Karpas-422 (cell line): ENCODE measurements at regions not wholly inside any gene's neighbourhood (a gene's known extent, or its start where the extent isn't known, plus 50 kb on each side); places are given as distances from the start of the nearest gene placed in this dataset.

ENCODE experiments used
- DNase-seq: peaks from one replicate; pipeline ENCODE4 v3.0.0-alpha.2; 2015
- H2AFZ ChIP-seq: fragments of 200-600 bp; sonication (generic); 2 replicates; pipeline ENCODE4 v1.6.1; 2014; ENCODE audit warnings: antibody characterized with exemption, low read length, mixed read lengths
- H3K27ac ChIP-seq: fragments of 200-600 bp; sonication (generic); 2 replicates; pipeline ENCODE4 v1.5.1; 2014; ENCODE audit warnings: mild to moderate bottlenecking, low read length, moderate library complexity
- H3K27me3 ChIP-seq: fragments of 200-600 bp; sonication (generic); 2 replicates; pipeline ENCODE4 v1.6.1; 2014; ENCODE audit warnings: low read length, mixed read lengths
- H3K36me3 ChIP-seq: fragments of 200-600 bp; sonication (generic); 2 replicates; pipeline ENCODE4 v1.6.1; 2014; ENCODE audit warnings: low read length, mixed read lengths; ENCODE audit not compliant: insufficient read depth
- H3K4me1 ChIP-seq: fragments of 200-600 bp; sonication (generic); 2 replicates; pipeline ENCODE4 v1.6.1; 2014; ENCODE audit warnings: mild to moderate bottlenecking, low read length, mixed read lengths
- H3K4me2 ChIP-seq: fragments of 200-600 bp; sonication (generic); 2 replicates; pipeline ENCODE4 v1.6.1; 2014; ENCODE audit warnings: low read length, low read depth, mild to moderate bottlenecking; ENCODE audit not compliant: poor library complexity, severe bottlenecking
- H3K4me3 ChIP-seq: fragments of 200-600 bp; sonication (generic); 2 replicates; pipeline ENCODE4 v1.5.1; 2014; ENCODE audit warnings: mild to moderate bottlenecking, antibody characterized with exemption, low read length, mixed read lengths
- H3K79me2 ChIP-seq: fragments of 200-600 bp; sonication (generic); 2 replicates; pipeline ENCODE4 v1.6.1; 2014; ENCODE audit warnings: mild to moderate bottlenecking, low read length, mixed read lengths
- H3K9ac ChIP-seq: fragments of 200-600 bp; sonication (generic); 2 replicates; pipeline ENCODE4 v1.6.0; 2014; ENCODE audit warnings: low read length
- H3K9me2 ChIP-seq: fragments of 200-600 bp; sonication (generic), shearing (Covaris generic); replicated peaks from 2 replicates; pipeline ENCODE4 v1.6.0; 2014; ENCODE audit warnings: mild to moderate bottlenecking, low read length, moderate library complexity; ENCODE audit not compliant: insufficient read depth
- H3K9me3 ChIP-seq: fragments of 300-700, 200-600 bp; sonication (generic); 2 replicates; pipeline ENCODE4 v1.6.1; 2014; ENCODE audit warnings: low read length, mixed read lengths
- H4K20me1 ChIP-seq: fragments of 200-600 bp; sonication (generic); 2 replicates; pipeline ENCODE4 v1.6.1; 2014; ENCODE audit warnings: mild to moderate bottlenecking, antibody characterized with exemption, low read length, low read depth; ENCODE audit not compliant: insufficient read depth

DNA sequence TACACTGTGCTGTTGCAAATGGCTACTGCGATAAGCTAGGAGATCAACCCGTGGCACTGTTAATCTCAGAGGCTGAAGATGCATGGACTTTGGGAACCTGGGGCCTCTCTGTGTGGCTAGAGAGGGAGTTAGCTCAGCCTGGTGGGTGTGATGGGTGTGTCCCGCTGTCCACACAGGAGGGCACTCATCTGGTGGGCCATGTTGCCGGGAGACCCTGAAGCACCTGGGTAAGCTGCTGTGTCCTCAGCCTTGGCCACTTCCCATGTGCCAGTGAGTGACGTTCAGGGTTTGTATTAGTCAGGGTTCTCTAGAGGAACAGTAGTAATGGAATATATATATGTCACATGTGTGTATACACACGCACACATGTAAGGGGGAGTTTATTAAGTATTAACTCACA lies 132.7 kb downstream of the ERMARD start:
- Histone ChIP-seq H3K4me3 (no peak overlapping the region), H3K36me3 (no peaks in the 10 kb centered on the region), H3K27me3 (no peaks in the 10 kb centered on the region), H2AFZ (no peak overlapping the region), H3K9me3 (no peaks in the 10 kb centered on the region), H3K27ac (no peak overlapping the region), H3K9ac (no peak overlapping the region), H3K4me2 (no peak overlapping the region), H4K20me1 (no peaks in the 10 kb centered on the region), H3K9me2 (no peaks in the 10 kb centered on the region), H3K79me2 (no peaks in the 10 kb centered on the region), H3K4me1 (no peaks in the 10 kb centered on the region)
- DNase-seq = no peak

- Histone ChIP-seq H3K27me3 (no peaks in the 10 kb centered on the region), H3K27ac (no peak overlapping the region), H3K4me1 (no peaks in the 10 kb centered on the region), H3K9ac (no peak overlapping the region), H3K79me2 (no peaks in the 10 kb centered on the region), H3K9me3 (no peaks in the 10 kb centered on the region), H3K4me2 (no peak overlapping the region), H3K36me3 (no peaks in the 10 kb centered on the region), H2AFZ (no peak overlapping the region), H3K9me2 (no peaks in the 10 kb centered on the region), H3K4me3 (no peak overlapping the region), H4K20me1 (no peaks in the 10 kb centered on the region)
- DNase-seq = no peak
Observed at GRCh38 chr6:169883316-169883715, 131.9 kb downstream of the ERMARD start.

- H3K4me2 ChIP-seq = no peak overlapping the region
- no peaks in the 10 kb centered on the region for H3K79me2 ChIP-seq
- DNase-seq = no peak
- no peak overlapping the region for H3K4me3 ChIP-seq
- no peaks in the 10 kb centered on the region for H4K20me1 ChIP-seq
- no peaks in the 10 kb centered on the region for H3K27me3 ChIP-seq
- H3K27ac ChIP-seq = no peak overlapping the region
- no peaks in the 10 kb centered on the region for H3K4me1 ChIP-seq
- H3K36me3 ChIP-seq = no peaks in the 10 kb centered on the region
- H3K9ac ChIP-seq = no peak overlapping the region
- H3K9me3 ChIP-seq = no peaks in the 10 kb centered on the region
- no peak overlapping the region for H2AFZ ChIP-seq
- no peaks in the 10 kb centered on the region for H3K9me2 ChIP-seq
Observed at GRCh38 chr6:169881976-169882375, 130.6 kb downstream of the ERMARD start.

DNA sequence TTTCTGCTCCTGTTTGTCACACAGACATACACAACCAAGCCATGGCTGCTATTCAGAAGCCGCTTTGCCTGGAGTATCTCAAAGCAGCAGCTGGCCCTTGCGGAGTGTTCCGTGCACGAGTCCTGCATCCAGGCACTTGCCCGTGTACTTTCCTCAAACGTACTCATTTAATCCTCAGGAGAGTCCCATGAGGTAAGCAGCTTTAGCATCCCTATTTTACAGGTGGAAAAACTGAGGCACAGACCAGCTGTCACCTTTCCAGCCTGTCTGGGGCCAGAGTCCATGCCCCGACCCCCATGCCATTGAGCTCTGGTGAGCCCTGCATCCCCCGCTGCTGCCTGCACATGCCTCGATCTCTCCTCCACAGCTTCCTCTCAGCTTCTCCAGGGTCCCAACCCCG lies 130.0 kb downstream of the ERMARD start:
- H3K79me2 ChIP-seq = no peaks in the 10 kb centered on the region
- no peaks in the 10 kb centered on the region for H3K27me3 ChIP-seq
- H2AFZ ChIP-seq = no peak overlapping the region
- no peak overlapping the region for H3K4me2 ChIP-seq
- no peaks in the 10 kb centered on the region for H3K9me3 ChIP-seq
- H3K36me3 ChIP-seq = no peaks in the 10 kb centered on the region
- H3K27ac ChIP-seq = no peak overlapping the region
- H3K9me2 ChIP-seq = no peaks in the 10 kb centered on the region
- DNase-seq = no peak
- no peaks in the 10 kb centered on the region for H4K20me1 ChIP-seq
- no peak overlapping the region for H3K4me3 ChIP-seq
- no peak overlapping the region for H3K9ac ChIP-seq
- H3K4me1 ChIP-seq = no peaks in the 10 kb centered on the region

DNA sequence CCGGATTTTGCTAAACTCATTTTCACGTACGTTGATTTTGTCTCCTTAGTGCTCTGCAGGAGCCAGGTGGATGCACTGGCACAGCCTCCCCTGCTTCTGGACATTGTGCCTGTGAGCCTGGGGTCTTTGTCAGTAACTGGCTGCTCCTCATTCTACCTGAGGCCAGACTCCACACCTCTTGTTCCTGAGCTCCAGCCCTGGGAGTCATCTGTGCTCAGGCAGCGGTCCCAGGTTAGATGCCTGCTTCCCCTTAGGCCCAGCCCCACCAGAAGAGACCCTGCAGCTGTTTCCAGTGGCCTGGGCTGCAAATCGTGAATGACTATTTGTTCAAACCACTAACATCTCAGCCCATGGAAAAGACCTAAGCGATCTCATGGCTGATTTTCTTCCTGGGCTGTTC lies 129.1 kb downstream of the ERMARD start:
- H3K4me1 ChIP-seq = no peaks in the 10 kb centered on the region
- no peaks in the 10 kb centered on the region for H3K79me2 ChIP-seq
- no peak overlapping the region for H3K4me2 ChIP-seq
- no peaks in the 10 kb centered on the region for H3K27me3 ChIP-seq
- H3K9me2 ChIP-seq = no peaks in the 10 kb centered on the region
- DNase-seq = no peak
- H3K9ac ChIP-seq = no peak overlapping the region
- no peak overlapping the region for H2AFZ ChIP-seq
- H3K4me3 ChIP-seq = no peak overlapping the region
- no peaks in the 10 kb centered on the region for H3K9me3 ChIP-seq
- H3K36me3 ChIP-seq = no peaks in the 10 kb centered on the region
- no peaks in the 10 kb centered on the region for H4K20me1 ChIP-seq
- H3K27ac ChIP-seq = no peak overlapping the region

DNA sequence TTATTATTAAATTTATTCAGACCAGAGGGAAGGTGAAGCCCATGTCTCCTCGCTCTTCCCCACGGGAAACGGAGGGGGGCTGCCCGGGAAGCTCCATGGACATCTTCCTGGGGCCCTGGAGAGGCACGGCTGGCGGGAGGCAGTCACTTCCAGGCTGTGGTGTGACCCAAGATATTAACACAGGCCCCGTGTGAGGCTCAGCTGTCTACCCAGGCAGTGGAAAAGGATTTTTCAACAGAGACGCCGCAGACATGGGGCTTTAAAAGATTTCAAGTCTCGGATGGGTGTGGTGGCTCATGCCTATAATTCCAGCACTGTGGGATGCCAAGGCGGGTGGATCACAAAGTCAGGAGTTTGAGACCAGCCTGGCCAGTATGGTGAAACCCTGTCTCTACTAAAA lies 117.9 kb downstream of the ERMARD start:
- no peak for DNase-seq
- Histone ChIP-seq H3K27me3 (no peaks in the 10 kb centered on the region), H3K9me3 (no peaks in the 10 kb centered on the region), H3K4me3 (no peak overlapping the region), H3K27ac (no peak overlapping the region), H3K9ac (no peak overlapping the region), H3K79me2 (no peaks in the 10 kb centered on the region), H3K9me2 (no peaks in the 10 kb centered on the region), H3K4me2 (no peak overlapping the region), H4K20me1 (no peaks in the 10 kb centered on the region), H3K36me3 (no peaks in the 10 kb centered on the region), H3K4me1 (no peaks in the 10 kb centered on the region), H2AFZ (no peak overlapping the region)

DNA sequence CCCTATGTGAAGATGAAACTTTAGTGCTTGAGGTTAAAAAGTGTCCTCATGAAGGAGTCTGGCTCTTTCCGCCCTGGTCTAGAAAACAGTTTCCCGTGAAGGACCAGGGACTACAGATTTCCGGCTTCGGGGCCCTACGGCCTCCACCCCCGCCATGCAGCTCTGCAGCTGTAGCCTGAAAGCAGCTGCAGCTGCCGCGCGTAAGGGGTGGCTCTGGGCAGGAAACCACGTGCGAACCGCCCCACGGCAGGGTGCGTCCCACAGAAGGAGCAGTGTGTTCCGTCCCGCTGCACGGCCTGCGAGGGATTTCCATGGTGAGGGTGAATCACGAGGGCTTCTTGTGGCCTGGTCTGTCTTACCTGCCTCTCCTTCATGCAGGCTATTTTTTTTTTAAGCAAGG lies 117.0 kb downstream of the ERMARD start:
- no peak overlapping the region for H2AFZ ChIP-seq
- H3K79me2 ChIP-seq = no peaks in the 10 kb centered on the region
- no peaks in the 10 kb centered on the region for H4K20me1 ChIP-seq
- H3K4me1 ChIP-seq = no peaks in the 10 kb centered on the region
- no peak overlapping the region for H3K4me3 ChIP-seq
- no peaks in the 10 kb centered on the region for H3K9me3 ChIP-seq
- no peaks in the 10 kb centered on the region for H3K36me3 ChIP-seq
- H3K27ac ChIP-seq = no peak overlapping the region
- no peak overlapping the region for H3K4me2 ChIP-seq
- no peak overlapping the region for H3K9ac ChIP-seq
- no peak for DNase-seq
- H3K9me2 ChIP-seq = no peaks in the 10 kb centered on the region
- no peaks in the 10 kb centered on the region for H3K27me3 ChIP-seq

GRCh38 chr6:169867751-169868191 lies 116.3 kb downstream of the ERMARD start:
- H3K4me2 ChIP-seq = no peak overlapping the region
- H3K79me2 ChIP-seq = no peaks in the 10 kb centered on the region
- H3K27me3 ChIP-seq = no peaks in the 10 kb centered on the region
- no peak overlapping the region for H3K9ac ChIP-seq
- no peaks in the 10 kb centered on the region for H4K20me1 ChIP-seq
- no peak overlapping the region for H3K4me3 ChIP-seq
- no peak overlapping the region for H2AFZ ChIP-seq
- H3K36me3 ChIP-seq = no peaks in the 10 kb centered on the region
- H3K9me3 ChIP-seq = no peaks in the 10 kb centered on the region
- H3K27ac ChIP-seq = no peak overlapping the region
- no peaks in the 10 kb centered on the region for H3K4me1 ChIP-seq
- no peaks in the 10 kb centered on the region for H3K9me2 ChIP-seq
- DNase-seq = no peak
